Jurkat, Clone E6-1 (cell line): ENCODE measurements at regions not wholly inside any gene's neighbourhood (a gene's known extent, or its start where the extent isn't known, plus 50 kb on each side); places are given as distances from the start of the nearest gene placed in this dataset.

Experiments
- DNase-seq: peaks from one replicate; pipeline ENCODE4 v3.0.0-alpha.2; 2011; ENCODE audit warnings: low read depth, low spot score
- H3K4me3 ChIP-seq: 2 replicates; pipeline ENCODE4 v1.5.1; 2011; ENCODE audit warnings: mild to moderate bottlenecking, low read length, control low read depth, moderate library complexity

DNA sequence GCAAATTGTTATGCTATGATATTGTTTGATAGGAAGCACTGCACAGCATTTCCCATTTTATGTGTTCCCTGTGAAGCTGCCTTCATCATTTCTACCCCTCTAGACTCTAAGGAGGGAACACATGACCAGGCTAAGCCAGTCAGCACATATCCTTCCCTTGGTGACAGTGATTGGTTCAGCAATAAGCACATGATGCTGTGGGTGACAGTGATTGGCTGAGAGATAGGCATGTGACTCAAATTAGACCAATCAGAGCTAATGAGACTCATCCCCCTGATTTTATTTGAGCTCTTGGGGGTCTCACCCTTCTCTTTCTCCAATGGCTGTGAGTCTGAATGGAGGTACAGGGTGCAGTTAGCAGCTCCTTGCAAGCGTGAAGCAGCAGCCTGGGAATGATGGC, 195.2 kb downstream of the NUAK1 start:
- DNase-seq, result no peak

DNA sequence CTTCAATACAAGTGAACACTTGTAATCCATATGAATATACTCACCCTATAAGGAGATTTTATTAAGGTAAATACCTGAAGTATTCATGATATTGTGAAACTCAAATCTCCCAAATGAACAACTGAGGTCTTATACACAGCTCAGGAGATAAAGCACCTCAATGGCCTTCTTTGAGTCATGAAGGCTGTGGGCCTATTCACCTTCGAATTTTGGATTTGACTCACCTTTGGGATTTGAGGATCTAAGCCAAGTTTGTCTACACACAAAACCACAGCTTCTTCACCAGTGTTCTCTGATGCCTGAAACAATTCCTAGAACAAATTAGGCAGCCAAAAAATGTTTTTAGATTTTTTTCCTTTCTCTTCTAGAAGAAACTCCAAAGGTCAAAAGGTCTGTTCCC, 194.1 kb downstream of the NUAK1 start:
- no peak for DNase-seq
- no peak overlapping the region for H3K4me3 ChIP-seq

More for the DNA sequence above, 195.2 kb downstream of the NUAK1 start:
- no peak overlapping the region for H3K4me3 ChIP-seq

DNA sequence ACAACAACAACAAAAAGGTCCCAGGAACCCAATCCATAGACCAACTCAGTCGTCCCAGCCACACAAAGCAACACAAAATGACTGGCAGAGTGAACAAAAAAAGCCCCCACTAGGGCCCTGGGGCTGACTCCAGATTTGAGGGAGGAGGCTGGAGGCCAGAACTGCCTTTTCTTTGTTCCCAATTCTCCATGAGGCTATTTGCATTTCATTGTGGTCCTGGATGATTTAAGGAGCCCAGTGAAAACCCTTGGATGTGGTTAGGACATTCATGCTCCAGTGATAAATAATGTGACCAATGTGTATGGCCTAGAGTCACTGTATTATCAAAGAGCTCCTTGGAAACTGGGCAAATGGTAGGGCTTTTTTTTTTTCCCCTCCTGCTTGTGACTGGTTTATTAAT, 192.9 kb downstream of the NUAK1 start:
- no peak overlapping the region for H3K4me3 ChIP-seq
- no peak for DNase-seq

DNA sequence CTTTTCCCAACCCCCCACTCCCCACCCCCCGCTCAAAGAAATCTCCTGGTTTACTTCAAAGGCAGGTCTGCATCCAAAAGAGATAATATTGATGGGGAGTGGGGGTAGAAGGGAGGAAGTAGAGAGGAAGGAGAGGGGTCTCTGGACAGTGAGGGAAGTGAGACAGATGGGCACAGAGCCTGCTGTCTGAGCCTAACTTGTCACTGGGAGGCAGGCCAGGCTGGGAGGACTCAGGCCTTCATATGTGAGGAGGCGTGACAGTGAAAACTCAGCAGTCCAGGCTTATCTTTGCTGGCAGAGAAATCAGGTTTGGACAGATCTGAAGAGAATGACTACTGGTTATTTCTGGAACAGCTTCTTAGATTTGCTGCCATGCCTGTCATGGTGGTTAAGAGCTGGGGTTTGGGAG, 192.3 kb downstream of the NUAK1 start:
- DNase-seq, result no peak

DNA sequence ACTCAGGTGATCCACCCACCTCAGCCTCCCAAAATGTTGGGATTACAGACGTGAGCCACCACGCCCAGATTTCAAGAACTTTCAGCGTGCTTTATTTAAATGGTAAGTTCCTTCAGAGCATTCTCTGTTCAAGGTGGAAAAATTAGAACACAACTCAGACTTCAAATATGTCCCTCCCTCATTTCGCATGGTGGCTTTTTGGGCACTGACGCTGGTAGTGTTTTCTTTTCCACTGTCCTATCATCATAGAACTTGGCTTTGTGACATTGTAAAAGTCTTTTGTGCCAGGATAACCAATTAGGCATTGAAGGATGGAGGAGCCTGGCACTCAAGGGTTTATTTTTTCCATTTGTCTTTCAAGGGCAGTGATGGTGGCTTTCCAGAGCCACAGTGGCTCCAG, 190.8 kb downstream of the NUAK1 start:
- no peak for DNase-seq
- no peak overlapping the region for H3K4me3 ChIP-seq

More for the DNA sequence above, 192.3 kb downstream of the NUAK1 start:
- no peak overlapping the region for H3K4me3 ChIP-seq

DNA sequence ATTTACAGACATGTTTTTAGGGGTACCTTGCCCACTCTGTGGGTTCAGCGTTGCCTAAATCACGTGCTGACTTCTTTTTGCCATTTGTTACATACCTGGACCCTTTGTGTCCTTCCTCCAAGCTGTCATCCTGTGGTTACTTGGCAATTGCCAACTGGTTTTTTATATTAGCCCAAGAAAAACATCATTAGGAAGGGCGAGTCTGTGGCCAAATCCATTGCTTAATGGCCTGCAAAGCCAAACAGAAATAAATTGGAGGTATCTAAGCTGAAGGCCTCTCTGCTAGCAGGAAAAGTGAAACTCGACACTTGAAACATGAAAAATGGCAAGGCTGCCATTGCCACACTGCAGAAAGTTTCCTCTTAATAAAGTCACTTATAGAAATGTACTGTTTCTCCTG, 190.4 kb downstream of the NUAK1 start:
- no peak overlapping the region for H3K4me3 ChIP-seq
- no peak for DNase-seq

DNA sequence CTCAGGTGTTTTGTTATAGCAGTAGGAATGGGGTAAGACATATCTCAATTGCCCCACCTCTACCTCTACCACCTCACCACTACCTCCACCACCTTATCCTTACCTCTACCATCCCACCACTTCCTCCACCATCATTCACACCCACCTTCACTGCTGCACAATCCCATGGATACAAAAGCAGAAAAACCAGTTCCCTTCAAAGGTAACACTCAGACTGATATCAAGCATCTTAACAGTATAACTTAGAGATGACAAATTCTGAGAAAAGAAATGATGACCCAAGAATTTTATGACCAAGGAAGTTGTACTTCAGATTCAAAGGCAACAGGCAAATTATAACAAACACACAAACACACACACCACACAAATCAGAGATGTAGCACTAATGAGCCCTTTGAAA, 189.4 kb downstream of the NUAK1 start:
- no peak for DNase-seq

DNA sequence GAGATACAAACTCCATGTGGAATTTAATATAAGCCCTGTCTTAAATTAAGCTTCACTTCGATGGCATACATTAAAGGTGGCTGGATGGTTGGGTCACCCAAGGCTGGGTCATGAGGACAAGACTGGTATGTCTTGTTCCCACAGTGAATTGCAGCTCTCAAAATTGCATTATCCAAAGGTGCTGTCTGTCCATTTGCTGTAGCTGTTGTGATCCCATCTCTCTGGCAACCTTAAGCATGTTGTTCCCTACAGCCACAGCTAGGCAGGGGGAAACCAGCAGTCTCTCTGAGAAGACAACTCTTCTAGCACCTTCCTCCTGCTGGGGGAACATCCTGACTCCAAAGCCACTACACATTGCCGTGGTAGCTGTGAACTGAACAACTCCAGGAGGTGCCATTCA, 187.0 kb downstream of the NUAK1 start:
- no peak overlapping the region for H3K4me3 ChIP-seq
- DNase-seq, result no peak

More for the DNA sequence above, 189.4 kb downstream of the NUAK1 start:
- H3K4me3 ChIP-seq, result no peak overlapping the region

DNA sequence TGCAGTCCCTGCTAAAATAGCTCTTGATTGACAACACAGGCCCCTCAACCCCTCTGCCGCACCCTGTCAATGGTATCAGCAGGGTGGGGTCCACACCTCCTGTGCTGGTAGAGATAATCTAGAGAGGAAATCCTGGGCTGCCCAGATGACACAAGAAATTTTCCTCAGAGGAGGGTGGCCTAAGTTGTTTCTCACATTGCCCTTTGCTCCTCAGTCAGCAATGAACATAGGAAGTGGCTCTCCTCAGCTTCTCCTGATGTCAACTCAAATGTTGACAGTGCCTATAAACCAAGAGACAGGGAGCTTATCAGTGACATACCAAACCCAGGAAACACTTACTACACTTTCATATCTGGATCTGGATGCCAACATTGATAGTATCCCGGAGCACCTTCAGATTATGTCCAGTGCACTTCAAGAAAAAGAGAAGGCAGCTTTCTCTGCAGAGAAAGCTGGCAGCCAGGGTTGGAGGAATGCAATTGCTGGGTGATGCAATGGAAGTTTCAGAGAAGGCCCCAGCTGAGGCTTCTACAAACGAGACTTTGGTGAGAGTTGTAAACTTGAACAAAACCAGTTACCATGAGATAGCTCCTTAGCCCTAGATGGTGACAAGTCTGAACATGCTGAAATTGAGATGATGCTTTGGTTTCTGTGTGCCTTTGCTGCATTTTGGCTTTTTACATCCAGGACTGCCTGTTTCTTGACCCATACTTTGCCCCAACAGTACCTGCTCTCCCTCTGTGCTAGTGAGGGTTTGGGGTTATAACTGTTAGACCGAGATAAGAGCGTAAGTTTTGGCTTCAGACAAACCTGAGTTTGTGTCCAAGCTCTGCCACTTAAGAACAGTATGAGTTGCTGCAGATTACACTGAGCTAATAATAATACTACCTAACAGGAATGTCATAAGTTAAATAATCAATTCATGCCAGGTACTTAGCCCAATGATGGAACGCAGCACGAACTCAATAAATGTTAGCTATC, 183.5 kb downstream of the NUAK1 start:
- no peak for DNase-seq
- H3K4me3 ChIP-seq, result no peak overlapping the region

DNA sequence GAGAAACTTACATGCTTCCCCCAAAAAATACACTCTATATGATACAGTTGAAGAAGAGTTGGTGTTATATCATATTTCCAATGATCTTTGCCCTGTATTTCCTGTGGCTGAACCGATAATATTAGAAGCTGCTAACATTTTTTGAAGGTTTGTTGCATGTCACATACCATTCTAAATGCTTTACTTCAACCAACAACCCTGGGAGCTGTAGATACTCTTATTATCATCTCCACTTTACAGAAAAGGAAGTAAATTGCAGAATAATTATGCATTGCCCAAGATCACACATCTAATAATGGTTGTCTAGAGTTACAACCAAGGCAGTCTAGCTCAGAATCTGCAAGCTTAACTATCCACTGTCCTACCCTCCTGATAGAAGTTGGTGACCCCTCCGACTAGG, 182.8 kb downstream of the NUAK1 start:
- no peak for DNase-seq
- H3K4me3 ChIP-seq, result no peak overlapping the region

DNA sequence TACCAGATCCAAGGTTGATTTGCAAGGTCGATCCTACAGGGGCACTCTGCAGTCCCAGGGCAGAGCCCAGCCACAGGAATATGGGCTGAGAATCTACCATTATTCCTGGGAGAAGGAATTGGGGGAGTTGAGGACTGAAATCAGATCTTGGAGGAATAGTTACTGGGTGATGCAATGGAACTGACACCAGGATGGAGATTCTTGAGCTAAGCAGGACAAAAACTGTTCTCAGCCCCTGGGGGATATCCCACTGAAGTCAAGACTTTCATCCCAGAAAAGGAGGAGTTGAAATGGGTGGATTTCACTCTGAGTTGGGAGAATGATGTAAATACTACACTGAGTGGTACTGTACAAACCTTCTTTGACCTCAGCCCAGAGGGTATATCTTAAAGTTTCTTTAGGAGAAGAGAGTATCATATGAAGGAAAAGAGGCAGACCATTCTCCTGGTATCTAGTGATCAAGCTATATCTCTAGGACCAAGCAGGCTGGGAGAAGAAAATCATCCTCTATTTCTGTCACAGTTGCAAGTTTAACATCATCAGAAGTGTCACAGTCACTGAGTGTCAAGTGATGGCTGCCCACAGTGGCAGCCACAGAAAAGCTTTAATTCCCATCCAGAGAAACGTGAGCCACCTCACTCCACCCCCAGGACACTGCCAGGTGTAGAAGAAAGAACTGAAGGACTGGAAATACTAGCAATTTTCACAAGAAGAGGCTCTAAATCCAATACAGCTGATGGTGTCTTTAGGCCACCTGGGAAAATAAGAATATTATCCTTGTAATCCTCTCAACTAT, 181.9 kb downstream of the NUAK1 start:
- no peak overlapping the region for H3K4me3 ChIP-seq
- DNase-seq, result no peak

DNA sequence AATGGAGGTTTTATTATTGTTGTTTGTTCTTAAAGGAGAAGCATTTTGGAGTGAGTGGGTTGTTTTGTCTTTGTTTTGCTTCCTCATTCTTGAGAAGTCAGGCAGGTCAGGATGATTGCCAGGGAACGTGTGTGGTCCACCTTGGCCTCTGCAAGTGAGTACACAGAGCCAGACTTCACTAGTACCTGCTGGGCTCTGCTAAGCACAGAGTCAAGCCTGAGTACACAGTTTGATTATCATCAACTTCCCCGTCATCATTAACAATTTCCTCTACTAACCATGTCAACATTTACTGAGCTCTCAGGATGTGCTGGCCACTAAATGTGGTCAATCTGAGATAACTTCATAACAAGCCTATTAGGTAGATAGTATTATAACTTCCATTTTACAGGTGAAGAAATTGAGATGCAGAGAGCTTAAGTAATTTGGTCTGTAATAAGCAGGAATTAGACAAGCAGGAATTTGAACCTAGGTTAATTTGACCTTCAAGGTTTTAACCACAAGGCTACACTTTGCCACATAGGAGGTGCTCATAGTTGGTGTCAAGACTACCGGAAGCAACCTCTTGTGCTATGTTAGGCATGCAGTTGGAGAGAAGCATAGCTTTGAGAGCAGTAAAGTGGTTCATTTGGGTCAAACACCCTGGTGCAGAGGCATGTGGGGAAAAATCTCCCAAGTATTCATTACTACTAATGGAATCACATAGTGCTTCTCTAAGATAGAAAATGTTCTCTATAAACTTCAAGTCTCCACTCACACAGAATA, 178.3 kb downstream of the NUAK1 start:
- H3K4me3 ChIP-seq, result no peak overlapping the region
- DNase-seq, result no peak

DNA sequence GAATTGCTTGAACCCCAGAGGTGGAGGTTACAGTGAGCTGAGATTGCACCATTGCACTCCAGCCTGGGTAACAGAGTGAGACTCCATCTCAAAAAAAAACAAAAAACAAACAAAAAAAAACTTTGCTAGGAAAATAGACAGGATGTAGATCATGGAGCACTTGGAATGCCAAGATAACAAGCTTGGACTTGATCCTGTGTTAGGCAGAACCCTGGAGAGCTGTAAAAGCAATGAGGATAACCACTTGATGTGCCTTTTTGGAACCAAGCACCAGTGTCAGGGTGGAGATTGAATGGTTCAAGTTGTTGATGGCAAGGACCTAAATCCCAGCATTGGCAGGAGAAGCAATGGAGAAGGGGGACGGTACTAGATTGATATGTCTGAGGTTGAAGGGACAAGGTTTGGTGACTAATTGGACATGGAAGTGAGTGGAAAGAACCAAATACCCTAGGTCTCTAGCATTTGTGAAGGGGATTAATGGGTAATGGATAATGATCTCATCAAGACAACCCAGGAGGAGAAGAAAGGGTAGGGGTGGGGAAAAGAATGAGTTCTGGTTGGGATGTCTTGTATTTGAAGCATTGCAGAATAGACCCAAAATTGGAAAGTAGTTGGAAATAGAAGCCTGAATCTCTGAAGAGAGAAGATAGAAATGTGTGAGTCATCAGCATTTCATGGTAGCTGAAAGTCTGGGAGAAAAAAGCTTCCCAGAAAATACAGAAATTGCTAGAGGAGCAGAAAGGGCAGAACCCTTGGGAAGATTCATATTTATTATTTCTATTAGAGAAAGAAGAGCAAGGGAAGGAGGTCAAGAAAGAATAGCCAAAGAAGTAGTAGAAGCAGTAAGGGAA, 176.7 kb downstream of the NUAK1 start:
- H3K4me3 ChIP-seq, result no peak overlapping the region
- no peak for DNase-seq

DNA sequence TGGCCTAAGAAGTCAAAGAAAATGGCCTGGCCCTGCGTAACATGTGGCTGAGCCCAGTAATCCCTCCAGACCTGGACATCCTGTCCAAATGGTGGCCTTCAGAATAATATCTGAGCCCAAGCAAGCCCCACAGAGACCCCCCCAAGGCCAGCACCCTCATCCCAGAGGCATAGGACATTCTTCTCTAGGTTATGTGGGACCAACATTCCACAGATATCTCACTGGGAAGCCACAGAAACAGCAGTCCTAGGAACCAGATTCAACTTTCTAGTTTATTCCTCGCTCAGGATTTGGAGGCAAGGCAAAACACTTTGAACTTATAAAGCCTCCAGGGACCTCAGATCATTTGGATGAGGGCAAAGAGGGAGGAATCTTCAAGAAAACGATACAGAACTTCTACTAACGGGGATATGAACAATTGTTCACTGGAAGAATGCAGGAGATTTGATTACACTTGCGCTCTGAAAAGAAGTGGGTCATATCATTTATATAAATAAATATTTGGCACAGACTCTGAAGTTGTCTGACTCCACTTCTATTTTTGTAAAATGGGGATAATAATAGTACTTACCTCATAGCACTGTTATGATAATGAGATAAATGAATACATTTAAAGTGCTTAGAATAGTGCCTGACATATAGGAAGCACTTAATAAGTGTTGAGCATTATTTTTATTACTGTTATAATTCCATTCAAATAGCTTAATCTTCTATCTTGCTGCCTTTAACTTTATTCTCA, 171.5 kb downstream of the NUAK1 start:
- DNase-seq, result no peak
- H3K4me3 ChIP-seq, result no peak overlapping the region

DNA sequence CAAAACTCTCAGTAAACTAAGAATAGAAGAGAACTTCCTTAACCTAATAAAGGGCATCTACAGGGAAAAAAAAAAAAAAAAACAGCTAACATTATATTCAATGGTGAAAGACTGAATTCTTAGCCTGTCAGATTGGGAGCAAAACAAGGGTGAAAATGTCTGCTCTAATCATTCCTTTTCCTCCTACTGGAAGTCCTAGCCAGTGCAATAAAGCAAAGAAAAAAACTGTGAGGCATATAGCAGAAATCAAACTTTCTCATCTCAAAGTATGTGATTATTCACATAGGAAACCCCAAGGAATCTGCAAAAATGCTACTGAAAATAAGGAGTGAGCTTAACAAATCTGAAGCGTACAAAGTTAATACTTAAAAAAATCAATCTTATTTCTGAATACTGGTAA, 170.7 kb downstream of the NUAK1 start:
- no peak overlapping the region for H3K4me3 ChIP-seq
- no peak for DNase-seq

DNA sequence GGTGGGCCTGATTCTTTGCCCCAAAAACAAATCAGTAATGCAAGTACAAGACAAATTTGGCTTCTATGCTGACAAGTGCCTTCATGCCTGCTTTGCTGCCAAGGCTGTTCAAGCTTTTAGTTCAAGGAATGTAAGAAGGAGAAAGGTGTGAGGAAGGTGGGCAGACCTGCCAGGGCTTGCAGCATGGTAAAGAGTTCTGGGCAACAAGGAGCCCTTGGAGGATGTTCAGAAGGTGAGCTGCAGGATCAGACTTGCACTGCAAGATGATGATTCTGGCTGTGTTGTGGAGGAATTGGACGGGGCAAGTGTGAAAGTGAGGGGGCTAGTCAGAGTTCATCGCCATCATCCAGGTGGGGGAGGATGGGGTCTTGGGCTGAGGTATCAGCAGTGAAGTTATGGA, 167.9 kb downstream of the NUAK1 start:
- H3K4me3 ChIP-seq, result no peak overlapping the region
- no peak for DNase-seq

DNA sequence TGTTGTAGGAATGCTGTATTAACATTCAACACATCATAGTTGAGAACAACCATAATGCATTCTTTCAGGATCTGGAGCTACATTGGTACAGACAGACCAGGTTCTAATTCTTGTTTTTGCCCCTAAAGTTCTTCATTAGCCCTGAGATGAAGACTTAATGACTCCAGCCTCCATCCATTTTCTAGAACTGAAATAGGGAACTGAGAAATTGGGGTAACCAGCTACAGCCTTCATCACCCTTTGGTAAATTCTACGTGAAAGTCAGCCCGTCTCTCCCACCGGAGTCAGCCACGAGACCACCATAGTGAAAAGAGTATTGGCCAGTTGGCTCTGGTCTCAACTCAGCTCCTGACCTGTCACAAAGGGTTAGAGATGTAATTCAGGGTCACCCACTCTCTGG, 164.0 kb downstream of the NUAK1 start:
- no peak overlapping the region for H3K4me3 ChIP-seq
- no peak for DNase-seq

DNA sequence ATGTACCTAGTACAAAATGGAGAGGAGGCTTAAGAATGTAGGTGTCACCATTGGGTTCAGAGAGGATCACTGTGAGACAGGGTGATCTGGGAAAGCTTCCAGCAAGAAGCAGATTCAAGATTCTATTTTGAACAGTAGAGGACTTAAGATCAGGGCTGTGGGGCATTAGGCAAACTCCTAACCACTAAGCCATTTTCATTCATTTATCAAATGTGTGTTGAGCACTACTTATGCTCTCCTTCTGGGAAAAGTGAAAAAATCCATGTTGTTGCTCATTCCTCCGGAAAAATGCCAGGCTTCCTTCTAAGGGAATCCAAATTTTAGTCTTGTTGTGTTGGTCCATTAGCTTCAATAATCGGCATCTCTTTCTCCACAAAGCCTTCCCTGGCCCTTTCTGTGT, 163.4 kb downstream of the NUAK1 start:
- H3K4me3 ChIP-seq, result no peak overlapping the region
- DNase-seq, result no peak
